ENCODE measurements at regions not wholly inside any gene's neighbourhood (a gene's known extent, or its start where the extent isn't known, plus 50 kb on each side); places are given as distances from the start of the nearest gene placed in this dataset.

GRCh38 chr10:60649485-60650377 lies 128.5 kb upstream of the CDK1 start:
- H3K4me1 Mint-ChIP-seq = peaks cover 16% of the 10 kb centered on the region
- no peaks in the 10 kb centered on the region for H3K36me3 Mint-ChIP-seq
- no peak for DNase-seq (ENCODE audit: low spot score in 2 of 2)
- no peak for ATAC-seq
- no peaks in the 10 kb centered on the region for H3K9me3 Mint-ChIP-seq
- H3K4me3 Mint-ChIP-seq = no peak overlapping the region
- H3K27ac Mint-ChIP-seq = no peak overlapping the region

- H3K9me3 Mint-ChIP-seq = no peaks in the 10 kb centered on the region
- peak overlapping the region; percentile 49 for H3K27ac Mint-ChIP-seq
- ATAC-seq (no peak), DNase-seq (ENCODE audit: low spot score in 2 of 2) (no peak)
- no peak overlapping the region for H3K4me3 Mint-ChIP-seq
- peaks cover 16% of the 10 kb centered on the region for H3K4me1 Mint-ChIP-seq
- no peaks in the 10 kb centered on the region for H3K36me3 Mint-ChIP-seq
These were observed 129.5 kb upstream of the CDK1 start for GRCh38 chr10:60648761-60649160.

GRCh38 chr10:60646966-60647796 lies 131.1 kb upstream of the CDK1 start:
- H3K27ac Mint-ChIP-seq = no peak overlapping the region
- peak; percentile 60 for ATAC-seq

GRCh38 chr10:60645980-60646379 lies 132.3 kb upstream of the CDK1 start:
- peaks cover 16% of the 10 kb centered on the region for H3K4me1 Mint-ChIP-seq
- no peaks in the 10 kb centered on the region for H3K36me3 Mint-ChIP-seq
- H3K27ac Mint-ChIP-seq = no peak overlapping the region
- DNase-seq (ENCODE audit: low spot score in 2 of 2) = no peak
- no peaks in the 10 kb centered on the region for H3K9me3 Mint-ChIP-seq
- ATAC-seq = no peak
- no peak overlapping the region for H3K4me3 Mint-ChIP-seq

More at GRCh38 chr10:60646966-60647796, 131.1 kb upstream of the CDK1 start:
- Mint-ChIP-seq H3K4me1 (peaks cover 16% of the 10 kb centered on the region), H3K4me3 (no peak overlapping the region), H3K9me3 (no peaks in the 10 kb centered on the region), H3K36me3 (no peaks in the 10 kb centered on the region)
- peak; percentile 24 to 68 for DNase-seq (ENCODE audit: low spot score in 2 of 2)

GRCh38 chr10:60644436-60645130 lies 133.7 kb upstream of the CDK1 start:
- no peaks in the 10 kb centered on the region for H3K36me3 Mint-ChIP-seq
- no peaks in the 10 kb centered on the region for H3K9me3 Mint-ChIP-seq
- DNase-seq (ENCODE audit: low spot score in 2 of 2) (no peak), ATAC-seq (no peak)
- H3K27ac Mint-ChIP-seq = no peak overlapping the region
- peaks cover 16% of the 10 kb centered on the region for H3K4me1 Mint-ChIP-seq
- H3K4me3 Mint-ChIP-seq = no peak overlapping the region

GRCh38 chr10:60643874-60644273 lies 134.4 kb upstream of the CDK1 start:
- no peak overlapping the region for H3K27ac Mint-ChIP-seq
- no peak overlapping the region for H3K4me3 Mint-ChIP-seq
- H3K9me3 Mint-ChIP-seq = no peaks in the 10 kb centered on the region

GRCh38 chr10:60629332-60629731 lies 148.9 kb upstream of the CDK1 start:
- Mint-ChIP-seq H3K36me3 (no peaks in the 10 kb centered on the region), H3K27ac (no peak overlapping the region), H3K4me1 (peaks cover 17% of the 10 kb centered on the region), H3K9me3 (no peaks in the 10 kb centered on the region), H3K4me3 (no peak overlapping the region)
- no peak for DNase-seq (ENCODE audit: low spot score in 2 of 2)
- no peak for ATAC-seq

More at GRCh38 chr10:60643874-60644273, 134.4 kb upstream of the CDK1 start:
- ATAC-seq (peak; percentile 49), DNase-seq (ENCODE audit: low spot score in 2 of 2) (no peak)
- H3K4me1 Mint-ChIP-seq = peaks cover 16% of the 10 kb centered on the region
- no peaks in the 10 kb centered on the region for H3K36me3 Mint-ChIP-seq

- no peak overlapping the region for H3K4me3 Mint-ChIP-seq
- no peak overlapping the region for H3K27ac Mint-ChIP-seq
- ATAC-seq (no peak), DNase-seq (ENCODE audit: low spot score in 2 of 2) (no peak)
- peaks cover 8% of the 10 kb centered on the region for H3K4me1 Mint-ChIP-seq
- H3K36me3 Mint-ChIP-seq = no peaks in the 10 kb centered on the region
- no peaks in the 10 kb centered on the region for H3K9me3 Mint-ChIP-seq
These were observed 150.2 kb upstream of the CDK1 start for GRCh38 chr10:60627778-60628748.

GRCh38 chr10:60626037-60626436 lies 152.2 kb upstream of the CDK1 start:
- DNase-seq (ENCODE audit: low spot score in 2 of 2) = no peak
- no peaks in the 10 kb centered on the region for H3K36me3 Mint-ChIP-seq
- H3K27ac Mint-ChIP-seq = no peak overlapping the region
- no peak for ATAC-seq
- no peaks in the 10 kb centered on the region for H3K9me3 Mint-ChIP-seq
- H3K4me1 Mint-ChIP-seq = peaks cover 8% of the 10 kb centered on the region
- no peak overlapping the region for H3K4me3 Mint-ChIP-seq

- Mint-ChIP-seq H3K27ac (no peak overlapping the region), H3K36me3 (no peaks in the 10 kb centered on the region), H3K4me3 (no peak overlapping the region), H3K9me3 (no peaks in the 10 kb centered on the region), H3K4me1 (peaks cover 5% of the 10 kb centered on the region)
- no peak for ATAC-seq
- no peak for DNase-seq (ENCODE audit: low spot score in 2 of 2)
These were observed 154.7 kb upstream of the CDK1 start for GRCh38 chr10:60623627-60624026.

- H3K4me1 Mint-ChIP-seq = peaks cover 5% of the 10 kb centered on the region
- no peaks in the 10 kb centered on the region for H3K9me3 Mint-ChIP-seq
- ATAC-seq (no peak), DNase-seq (ENCODE audit: low spot score in 2 of 2) (no peak)
- no peaks in the 10 kb centered on the region for H3K36me3 Mint-ChIP-seq
- no peak overlapping the region for H3K27ac Mint-ChIP-seq
- no peak overlapping the region for H3K4me3 Mint-ChIP-seq
These were observed 157.3 kb upstream of the CDK1 start for GRCh38 chr10:60621018-60621417.

- peak overlapping the region; percentile 18 for H3K27ac Mint-ChIP-seq
- DNase-seq (ENCODE audit: low spot score in 2 of 2) (no peak), ATAC-seq (no peak)
- no peaks in the 10 kb centered on the region for H3K9me3 Mint-ChIP-seq
- H3K36me3 Mint-ChIP-seq = no peaks in the 10 kb centered on the region
- H3K4me3 Mint-ChIP-seq = no peak overlapping the region
- H3K4me1 Mint-ChIP-seq = peaks cover 5% of the 10 kb centered on the region
These were observed 159.4 kb upstream of the CDK1 start for GRCh38 chr10:60618861-60619260.

- Mint-ChIP-seq H3K27ac (no peak overlapping the region), H3K9me3 (no peaks in the 10 kb centered on the region), H3K36me3 (peaks cover 4% of the 10 kb centered on the region), H3K4me3 (no peak overlapping the region), H3K4me1 (peaks cover 21% of the 10 kb centered on the region)
- no peak for DNase-seq (ENCODE audit: low spot score in 2 of 2)
- no peak for ATAC-seq
These were observed 162.7 kb upstream of the CDK1 start for GRCh38 chr10:60615541-60615940.

GRCh38 chr10:60614363-60614762 lies 163.9 kb upstream of the CDK1 start:
- H3K27ac Mint-ChIP-seq = no peak overlapping the region
- peaks cover 4% of the 10 kb centered on the region for H3K36me3 Mint-ChIP-seq
- H3K4me3 Mint-ChIP-seq = no peak overlapping the region
- ATAC-seq (no peak), DNase-seq (ENCODE audit: low spot score in 2 of 2) (no peak)
- no peaks in the 10 kb centered on the region for H3K9me3 Mint-ChIP-seq
- H3K4me1 Mint-ChIP-seq = peaks cover 21% of the 10 kb centered on the region

Measured in stimulated activated effector memory CD8-positive, alpha-beta T cell treated with anti-CD3 and anti-CD28 coated beads, Interleukin-12 subunit alpha, Interleukin-12 subunit beta, amount 100 ng/mL, for 72 hours (primary cell).